Keratinocyte (primary cell): ENCODE measurements at regions not wholly inside any gene's neighbourhood (a gene's known extent, or its start where the extent isn't known, plus 50 kb on each side); places are given as distances from the start of the nearest gene placed in this dataset.

ENCODE experiments used
- DNase-seq: peaks from one replicate; pipeline ENCODE4 v3.0.0-alpha.2; 2011; ENCODE audit warnings: low read depth, missing footprints, low spot score
- FAIRE-seq: peaks from 2 replicates; lab custom pipeline; 2011; peaks lifted over from hg19 to GRCh38; lab: Jason Lieb, UNC
- H2AFZ ChIP-seq: 2 replicates; pipeline ENCODE4 v1.6.0; 2012; ENCODE audit warnings: low read length, control low read depth, inconsistent platforms; ENCODE audit not compliant: control insufficient read depth
- H3K27ac ChIP-seq: 2 replicates; pipeline ENCODE4 v1.5.1; 2011; ENCODE audit warnings: low read length; ENCODE audit not compliant: control insufficient read depth, insufficient read depth
- H3K27me3 ChIP-seq: 3 replicates; pipeline ENCODE4 v1.6.0; 2011; ENCODE audit warnings: low read length; ENCODE audit not compliant: control insufficient read depth, insufficient read depth; ENCODE audit errors: extremely low read depth
- H3K36me3 ChIP-seq, 2 experiments: 2 replicates in 1 of 2; 3 replicates in 1 of 2; pipeline ENCODE4 v1.5.1; 2011; ENCODE audit warnings: low read length in 2 of 2, mild to moderate bottlenecking in 1 of 2; ENCODE audit not compliant: control insufficient read depth in 2 of 2, insufficient read depth in 2 of 2; ENCODE audit errors: extremely low read depth in 1 of 2
- H3K4me1 ChIP-seq: 3 replicates; pipeline ENCODE4 v1.5.1; 2011; ENCODE audit warnings: low read length; ENCODE audit not compliant: control insufficient read depth, insufficient read depth; ENCODE audit errors: extremely low read depth
- H3K4me2 ChIP-seq: 3 replicates; pipeline ENCODE4 v1.6.0; 2011; ENCODE audit warnings: low read depth, low read length; ENCODE audit not compliant: control insufficient read depth, insufficient read depth; ENCODE audit errors: extremely low read depth
- H3K4me3 ChIP-seq, 3 experiments: fragments of 200-600 bp in 1 of 3; sonication (generic) in 1 of 3; 2 replicates in 2 of 3; 3 replicates in 1 of 3; pipeline ENCODE4 v1.5.1; 2011 to 2016; ENCODE audit warnings: low read length in 3 of 3, mild to moderate bottlenecking in 3 of 3, control low read depth in 2 of 3, inconsistent platforms in 1 of 3, low read depth in 1 of 3, mixed read lengths in 1 of 3, mixed run types in 1 of 3, moderate library complexity in 1 of 3; ENCODE audit not compliant: control insufficient read depth in 2 of 3, insufficient read depth in 2 of 3; ENCODE audit errors: extremely low read depth in 1 of 3
- H3K79me2 ChIP-seq: 2 replicates; pipeline ENCODE4 v1.6.0; 2012; ENCODE audit warnings: low read length; ENCODE audit not compliant: control insufficient read depth, insufficient read depth
- H3K9ac ChIP-seq: 3 replicates; pipeline ENCODE4 v1.6.0; 2011; ENCODE audit warnings: low read length; ENCODE audit not compliant: control insufficient read depth, insufficient read depth; ENCODE audit errors: extremely low read depth
- H3K9me1 ChIP-seq: 3 replicates; pipeline ENCODE4 v1.6.0; 2011; ENCODE audit warnings: low read length; ENCODE audit not compliant: control insufficient read depth, insufficient read depth; ENCODE audit errors: extremely low read depth
- H3K9me3 ChIP-seq: 2 replicates; pipeline ENCODE4 v1.5.1; 2012; ENCODE audit warnings: low read depth, low read length; ENCODE audit not compliant: control insufficient read depth
- H4K20me1 ChIP-seq: 3 replicates; pipeline ENCODE4 v1.6.0; 2011; ENCODE audit warnings: low read length; ENCODE audit not compliant: control insufficient read depth, insufficient read depth; ENCODE audit errors: extremely low read depth
- CTCF ChIP-seq, 3 experiments: IDR thresholded peaks in 1 of 3; conservative IDR thresholded peaks in 1 of 3; optimal IDR thresholded peaks in 1 of 3; 2 replicates in 2 of 3; 3 replicates in 1 of 3; pipeline versions ENCODE3 to v1.5.1; 2011; ENCODE audit warnings: low read length in 3 of 3, mild to moderate bottlenecking in 3 of 3, moderate library complexity in 2 of 3, control low read depth in 1 of 3, inconsistent platforms in 1 of 3; ENCODE audit not compliant: insufficient read depth in 2 of 3; ENCODE audit errors: extremely low read depth in 1 of 3
- EZH2 ChIP-seq: IDR thresholded peaks from one replicate; pipeline ENCODE4 v1.6.1; 2012; ENCODE audit warnings: inconsistent platforms, mild to moderate bottlenecking, low read length, moderate library complexity
- dilution Hi-C: fragments of 300-500 bp; cut with MboI; formaldehyde crosslinking; loops from one replicate; pipeline ENCODE4 v1.7.0; 2020; ENCODE audit warnings: low sequenced_read_pairs; ENCODE audit not compliant: extremely low pct_ligation_motif_present

GRCh38 chr2:122255924-122256323 is 500.5 kb downstream of the TSN start:
- Histone ChIP-seq H3K79me2 (no peaks in the 10 kb centered on the region), H3K9me1 (no peaks in the 10 kb centered on the region), H4K20me1 (no peaks in the 10 kb centered on the region), H3K36me3 (no peaks in the 10 kb centered on the region), H3K9ac (no peak overlapping the region), H3K4me2 (no peak overlapping the region), H3K27ac (no peak overlapping the region), H3K4me3 (no peak overlapping the region), H3K9me3 (no peaks in the 10 kb centered on the region), H3K4me1 (no peaks in the 10 kb centered on the region), H2AFZ (no peak overlapping the region), H3K27me3 (no peaks in the 10 kb centered on the region)
- no peak for DNase-seq
- dilution Hi-C loops, result no loop called here
- TF ChIP-seq CTCF (optimal IDR thresholded peaks at IDR 0.05 in 1 of 3, IDR thresholded peaks at IDR 0.05 in 1 of 3, conservative IDR thresholded peaks at IDR 0.05 in 1 of 3; ENCODE audit: extremely low read depth in 1 of 3, insufficient read depth in 2 of 3, low read length in 3 of 3), result no peak
- TF ChIP-seq EZH2, result no peak
- no peak for FAIRE-seq

- H3K4me3 ChIP-seq, result no peak overlapping the region
- no peak for TF ChIP-seq EZH2
- no peak for TF ChIP-seq CTCF (optimal IDR thresholded peaks at IDR 0.05 in 1 of 3, IDR thresholded peaks at IDR 0.05 in 1 of 3, conservative IDR thresholded peaks at IDR 0.05 in 1 of 3; ENCODE audit: extremely low read depth in 1 of 3, insufficient read depth in 2 of 3, low read length in 3 of 3)
- no peak overlapping the region for H3K4me2 ChIP-seq
- FAIRE-seq (no peak), DNase-seq (no peak)
- no peaks in the 10 kb centered on the region for H3K27me3 ChIP-seq
- H3K9me1 ChIP-seq, result no peaks in the 10 kb centered on the region
- no peaks in the 10 kb centered on the region for H3K4me1 ChIP-seq
- H2AFZ ChIP-seq, result no peak overlapping the region
- no peak overlapping the region for H3K27ac ChIP-seq
- H3K79me2 ChIP-seq, result no peaks in the 10 kb centered on the region
- no peak overlapping the region for H3K9ac ChIP-seq
- dilution Hi-C loops, result no loop called here
- H4K20me1 ChIP-seq, result no peaks in the 10 kb centered on the region
- H3K9me3 ChIP-seq, result no peaks in the 10 kb centered on the region
- H3K36me3 ChIP-seq, result no peaks in the 10 kb centered on the region
Observed at GRCh38 chr2:122261911-122262310, 506.5 kb downstream of the TSN start.
